ENCODE measurements at regions not wholly inside any gene's neighbourhood (a gene's known extent, or its start where the extent isn't known, plus 50 kb on each side); places are given as distances from the start of the nearest gene placed in this dataset.

GRCh38 chr5:110104060-110104725, 414.5 kb downstream of the MAN2A1 start:
- TF ChIP-seq CTCF (IDR thresholded peaks at IDR 0.05) (no peak), POLR2A (IDR thresholded peaks at IDR 0.05) (no peak), POLR2AphosphoS5 (IDR thresholded peaks at IDR 0.05; ENCODE audit: insufficient read depth in 1 of 2, low read depth in 1 of 2) (no peak)
